ENCODE measurements at regions not wholly inside any gene's neighbourhood (a gene's known extent, or its start where the extent isn't known, plus 50 kb on each side); places are given as distances from the start of the nearest gene placed in this dataset.
A peak's percentile ranks its signal among the peaks of the same experiment; 100 is the strongest.

DNA sequence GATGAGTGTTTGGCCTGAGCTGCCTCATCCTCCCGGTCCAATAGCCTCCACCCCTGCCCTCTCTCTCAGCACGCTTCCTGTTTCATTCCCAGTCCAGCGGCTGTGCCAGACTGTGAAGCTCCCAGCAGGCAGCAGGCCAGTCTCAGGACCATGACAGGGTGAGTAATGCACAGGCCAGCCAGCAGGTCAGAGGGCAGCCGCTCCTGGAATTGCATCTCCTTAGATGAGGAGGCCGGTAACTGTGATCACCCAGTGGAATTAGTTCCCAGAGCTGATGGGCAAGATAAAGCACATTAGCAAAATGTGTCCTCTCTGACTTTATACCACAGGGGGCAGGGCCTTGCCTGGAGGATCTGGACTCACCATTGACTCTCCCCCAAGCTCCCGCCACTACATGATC, 251.2 kb downstream of the ETS1 start:
- H3K4me3 Mint-ChIP-seq, result peak overlapping the region; percentile 9
- DNase-seq (ENCODE audit: low read depth, low spot score), result no peak
- H3K9me3 Mint-ChIP-seq, result peaks cover 2% of the 10 kb centered on the region
- H3K4me1 Mint-ChIP-seq, result peaks cover 35% of the 10 kb centered on the region
- no peaks in the 10 kb centered on the region for H3K27me3 Mint-ChIP-seq (ENCODE audit: low read depth)
- H3K27ac Mint-ChIP-seq (ENCODE audit: unreplicated experiment), result peak overlapping the region; percentile 87
- TF ChIP-seq CTCF (conservative IDR thresholded peaks at IDR 0.05), result no peak
- no peaks in the 10 kb centered on the region for H3K36me3 Mint-ChIP-seq (ENCODE audit: low read depth)

GRCh38 chr11:128335729-128336128, 251.6 kb downstream of the ETS1 start:
- no peak for TF ChIP-seq CTCF (conservative IDR thresholded peaks at IDR 0.05)
- peaks cover 35% of the 10 kb centered on the region for H3K4me1 Mint-ChIP-seq
- H3K27me3 Mint-ChIP-seq (ENCODE audit: low read depth), result no peaks in the 10 kb centered on the region
- no peak overlapping the region for H3K27ac Mint-ChIP-seq (ENCODE audit: unreplicated experiment)
- H3K4me3 Mint-ChIP-seq, result no peak overlapping the region
- no peak for DNase-seq (ENCODE audit: low read depth, low spot score)
- H3K9me3 Mint-ChIP-seq, result peaks cover 2% of the 10 kb centered on the region
- H3K36me3 Mint-ChIP-seq (ENCODE audit: low read depth), result no peaks in the 10 kb centered on the region

- no peak for TF ChIP-seq CTCF (conservative IDR thresholded peaks at IDR 0.05)
- Mint-ChIP-seq H3K27me3 (ENCODE audit: low read depth) (no peaks in the 10 kb centered on the region), H3K9me3 (no peaks in the 10 kb centered on the region), H3K27ac (ENCODE audit: unreplicated experiment) (peak overlapping the region; percentile 72), H3K4me3 (peak overlapping the region; percentile 29), H3K36me3 (ENCODE audit: low read depth) (no peaks in the 10 kb centered on the region), H3K4me1 (peaks cover 35% of the 10 kb centered on the region)
- no peak for DNase-seq (ENCODE audit: low read depth, low spot score)
These were observed 252.9 kb downstream of the ETS1 start for GRCh38 chr11:128334311-128335044.

DNA sequence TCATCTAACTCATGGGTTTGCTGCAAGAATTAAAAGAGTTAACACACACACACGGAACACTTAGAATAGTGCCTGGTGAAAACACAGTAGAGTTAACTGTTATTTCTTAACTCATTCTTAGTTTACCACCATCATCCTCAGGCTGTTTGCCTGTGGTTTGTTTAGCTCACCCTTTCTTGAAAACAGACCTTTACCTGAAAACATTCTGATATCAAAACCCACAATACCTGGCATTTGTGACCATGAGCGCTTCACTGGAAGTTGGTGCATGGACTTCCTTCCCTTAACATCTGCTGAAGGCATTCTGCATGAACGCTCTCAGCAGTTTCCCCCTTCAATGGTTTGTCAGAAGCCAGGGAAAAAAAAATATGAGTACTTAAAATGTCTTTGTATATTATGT, 256.0 kb downstream of the ETS1 start:
- H3K27ac Mint-ChIP-seq (ENCODE audit: unreplicated experiment), result no peak overlapping the region
- H3K4me3 Mint-ChIP-seq, result no peak overlapping the region
- peaks cover 34% of the 10 kb centered on the region for H3K4me1 Mint-ChIP-seq
- H3K9me3 Mint-ChIP-seq, result no peaks in the 10 kb centered on the region
- H3K36me3 Mint-ChIP-seq (ENCODE audit: low read depth), result no peaks in the 10 kb centered on the region
- H3K27me3 Mint-ChIP-seq (ENCODE audit: low read depth), result no peaks in the 10 kb centered on the region
- no peak for TF ChIP-seq CTCF (conservative IDR thresholded peaks at IDR 0.05)
- no peak for DNase-seq (ENCODE audit: low read depth, low spot score)

- Mint-ChIP-seq H3K36me3 (ENCODE audit: low read depth) (no peaks in the 10 kb centered on the region), H3K27me3 (ENCODE audit: low read depth) (no peaks in the 10 kb centered on the region), H3K4me1 (peaks cover 23% of the 10 kb centered on the region), H3K9me3 (no peaks in the 10 kb centered on the region), H3K27ac (ENCODE audit: unreplicated experiment) (no peak overlapping the region), H3K4me3 (no peak overlapping the region)
- DNase-seq (ENCODE audit: low read depth, low spot score), result no peak
- TF ChIP-seq CTCF (conservative IDR thresholded peaks at IDR 0.05), result no peak
These were observed 257.2 kb downstream of the ETS1 start for GRCh38 chr11:128330203-128330602.

Measured in neural crest cell (in vitro differentiated cells).